ENCODE measurements at regions not wholly inside any gene's neighbourhood (a gene's known extent, or its start where the extent isn't known, plus 50 kb on each side); places are given as distances from the start of the nearest gene placed in this dataset.

- no peaks in the 10 kb centered on the region for H3K9me3 ChIP-seq (ENCODE audit: control insufficient read depth, insufficient read depth, low read length)
- no peaks in the 10 kb centered on the region for H3K36me3 ChIP-seq (ENCODE audit: control insufficient read depth, insufficient read depth, low read length)
- no peak overlapping the region for H3K9ac ChIP-seq (ENCODE audit: low read depth, low read length)
- peaks cover 72% of the 10 kb centered on the region for H3K27me3 ChIP-seq (ENCODE audit: control insufficient read depth, insufficient read depth, low read length)
- no peak overlapping the region for H3K4me3 ChIP-seq (ENCODE audit: low read depth, low read length)
- no peaks in the 10 kb centered on the region for H3K4me1 ChIP-seq (ENCODE audit: control insufficient read depth, insufficient read depth, low read length)
These were observed 61.1 kb upstream of the PCGF5 start for GRCh38 chr10:91159254-91159783.

GRCh38 chr10:91162050-91162494, 58.4 kb upstream of the PCGF5 start:
- H3K36me3 ChIP-seq (ENCODE audit: control insufficient read depth, insufficient read depth, low read length), result no peaks in the 10 kb centered on the region
- no peaks in the 10 kb centered on the region for H3K9me3 ChIP-seq (ENCODE audit: control insufficient read depth, insufficient read depth, low read length)
- H3K9ac ChIP-seq (ENCODE audit: low read depth, low read length), result no peak overlapping the region
- peak overlapping the region; percentile 60 for H3K4me3 ChIP-seq (ENCODE audit: low read depth, low read length)
- H3K4me1 ChIP-seq (ENCODE audit: control insufficient read depth, insufficient read depth, low read length), result no peaks in the 10 kb centered on the region
- H3K27me3 ChIP-seq (ENCODE audit: control insufficient read depth, insufficient read depth, low read length), result peaks cover 88% of the 10 kb centered on the region

GRCh38 chr10:91162495-91163268, 57.8 kb upstream of the PCGF5 start:
- peaks cover 90% of the 10 kb centered on the region for H3K27me3 ChIP-seq (ENCODE audit: control insufficient read depth, insufficient read depth, low read length)
- peak overlapping the region; percentile 62 for H3K4me3 ChIP-seq (ENCODE audit: low read depth, low read length)
- H3K9me3 ChIP-seq (ENCODE audit: control insufficient read depth, insufficient read depth, low read length), result no peaks in the 10 kb centered on the region
- no peaks in the 10 kb centered on the region for H3K4me1 ChIP-seq (ENCODE audit: control insufficient read depth, insufficient read depth, low read length)
- H3K9ac ChIP-seq (ENCODE audit: low read depth, low read length), result no peak overlapping the region
- H3K36me3 ChIP-seq (ENCODE audit: control insufficient read depth, insufficient read depth, low read length), result no peaks in the 10 kb centered on the region

- H3K36me3 ChIP-seq (ENCODE audit: control insufficient read depth, insufficient read depth, low read length), result no peaks in the 10 kb centered on the region
- H3K27me3 ChIP-seq (ENCODE audit: control insufficient read depth, insufficient read depth, low read length), result peaks cover 92% of the 10 kb centered on the region
- H3K9ac ChIP-seq (ENCODE audit: low read depth, low read length), result no peak overlapping the region
- no peaks in the 10 kb centered on the region for H3K4me1 ChIP-seq (ENCODE audit: control insufficient read depth, insufficient read depth, low read length)
- H3K9me3 ChIP-seq (ENCODE audit: control insufficient read depth, insufficient read depth, low read length), result no peaks in the 10 kb centered on the region
- peak overlapping the region; percentile 62 for H3K4me3 ChIP-seq (ENCODE audit: low read depth, low read length)
These were observed 57.1 kb upstream of the PCGF5 start for GRCh38 chr10:91163269-91163868.

DNA sequence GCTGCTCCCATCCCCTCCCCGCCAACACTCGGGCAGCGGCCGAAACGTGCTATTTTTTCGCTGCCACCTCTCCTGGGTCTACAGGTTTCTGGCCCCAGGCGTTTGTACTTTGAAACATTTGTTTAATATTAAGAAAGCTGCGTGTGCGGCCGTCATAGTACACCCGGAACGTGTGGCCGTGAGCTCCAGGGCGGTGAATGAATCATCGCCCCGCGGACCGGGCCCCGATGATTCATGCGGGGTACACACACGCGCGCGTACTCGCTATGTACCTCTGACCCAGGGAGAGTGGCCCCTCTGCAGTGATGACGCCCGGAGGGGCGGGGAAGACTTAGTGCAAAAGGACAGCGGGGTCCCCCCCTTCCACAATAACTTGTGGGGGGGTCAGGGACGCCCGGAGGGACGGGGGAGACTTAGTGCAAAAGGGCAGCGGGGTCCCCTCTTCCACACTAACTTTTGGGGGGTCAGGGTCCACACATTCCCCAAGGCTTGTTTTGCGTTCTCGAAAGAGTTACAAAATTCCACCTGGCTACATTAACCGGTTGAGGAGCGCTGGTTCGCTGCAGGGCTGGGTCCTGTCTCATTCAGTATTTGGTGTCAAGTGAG, 56.5 kb upstream of the PCGF5 start:
- Histone ChIP-seq H3K9ac (ENCODE audit: low read depth, low read length) (no peak overlapping the region), H3K4me3 (ENCODE audit: low read depth, low read length) (peak overlapping the region; percentile 62), H3K4me1 (ENCODE audit: control insufficient read depth, insufficient read depth, low read length) (no peaks in the 10 kb centered on the region), H3K9me3 (ENCODE audit: control insufficient read depth, insufficient read depth, low read length) (no peaks in the 10 kb centered on the region), H3K36me3 (ENCODE audit: control insufficient read depth, insufficient read depth, low read length) (no peaks in the 10 kb centered on the region), H3K27me3 (ENCODE audit: control insufficient read depth, insufficient read depth, low read length) (peaks cover 89% of the 10 kb centered on the region)

GRCh38 chr10:91164520-91165065, 55.9 kb upstream of the PCGF5 start:
- Histone ChIP-seq H3K4me3 (ENCODE audit: low read depth, low read length) (peak overlapping the region; percentile 62), H3K27me3 (ENCODE audit: control insufficient read depth, insufficient read depth, low read length) (peaks cover 84% of the 10 kb centered on the region), H3K36me3 (ENCODE audit: control insufficient read depth, insufficient read depth, low read length) (no peaks in the 10 kb centered on the region), H3K9me3 (ENCODE audit: control insufficient read depth, insufficient read depth, low read length) (no peaks in the 10 kb centered on the region), H3K9ac (ENCODE audit: low read depth, low read length) (no peak overlapping the region), H3K4me1 (ENCODE audit: control insufficient read depth, insufficient read depth, low read length) (no peaks in the 10 kb centered on the region)

- H3K4me1 ChIP-seq (ENCODE audit: control insufficient read depth, insufficient read depth, low read length), result no peaks in the 10 kb centered on the region
- H3K9ac ChIP-seq (ENCODE audit: low read depth, low read length), result no peak overlapping the region
- H3K4me3 ChIP-seq (ENCODE audit: low read depth, low read length), result no peak overlapping the region
- peaks cover 55% of the 10 kb centered on the region for H3K27me3 ChIP-seq (ENCODE audit: control insufficient read depth, insufficient read depth, low read length)
- H3K36me3 ChIP-seq (ENCODE audit: control insufficient read depth, insufficient read depth, low read length), result no peaks in the 10 kb centered on the region
- no peaks in the 10 kb centered on the region for H3K9me3 ChIP-seq (ENCODE audit: control insufficient read depth, insufficient read depth, low read length)
These were observed 53.1 kb upstream of the PCGF5 start for GRCh38 chr10:91167406-91167805.

DNA sequence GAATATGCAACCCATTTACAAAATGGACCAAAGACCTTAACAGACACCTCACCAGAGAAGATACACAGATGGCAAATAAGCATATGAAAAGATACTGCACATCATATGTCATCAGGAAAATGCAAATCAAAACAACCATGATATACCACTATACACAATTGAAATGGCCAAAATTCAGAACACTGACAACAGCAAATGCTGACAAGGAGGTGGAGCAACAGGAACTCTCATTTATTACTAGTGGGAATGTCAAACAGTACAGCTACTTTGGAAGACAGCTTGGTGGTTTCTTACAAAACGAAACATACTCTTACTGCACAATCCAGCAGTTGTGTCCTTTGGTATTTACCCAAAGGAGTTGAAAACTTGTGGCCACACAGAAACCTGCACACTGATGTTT, 50.0 kb upstream of the PCGF5 start:
- peaks cover 31% of the 10 kb centered on the region for H3K27me3 ChIP-seq (ENCODE audit: control insufficient read depth, insufficient read depth, low read length)
- H3K9me3 ChIP-seq (ENCODE audit: control insufficient read depth, insufficient read depth, low read length), result no peaks in the 10 kb centered on the region
- no peaks in the 10 kb centered on the region for H3K4me1 ChIP-seq (ENCODE audit: control insufficient read depth, insufficient read depth, low read length)
- H3K9ac ChIP-seq (ENCODE audit: low read depth, low read length), result no peak overlapping the region
- no peaks in the 10 kb centered on the region for H3K36me3 ChIP-seq (ENCODE audit: control insufficient read depth, insufficient read depth, low read length)
- no peak overlapping the region for H3K4me3 ChIP-seq (ENCODE audit: low read depth, low read length)
